HG02938 (cell line): ENCODE measurements at regions not wholly inside any gene's neighbourhood (a gene's known extent, or its start where the extent isn't known, plus 50 kb on each side); places are given as distances from the start of the nearest gene placed in this dataset.

Experiments
- ATAC-seq: cut with Tn5 transposase; IDR thresholded peaks from one replicate; pipeline ENCODE4 v1.9.1; 2021; ENCODE audit warnings: mild to moderate bottlenecking, moderate library complexity; ENCODE audit not compliant: unreplicated experiment

DNA sequence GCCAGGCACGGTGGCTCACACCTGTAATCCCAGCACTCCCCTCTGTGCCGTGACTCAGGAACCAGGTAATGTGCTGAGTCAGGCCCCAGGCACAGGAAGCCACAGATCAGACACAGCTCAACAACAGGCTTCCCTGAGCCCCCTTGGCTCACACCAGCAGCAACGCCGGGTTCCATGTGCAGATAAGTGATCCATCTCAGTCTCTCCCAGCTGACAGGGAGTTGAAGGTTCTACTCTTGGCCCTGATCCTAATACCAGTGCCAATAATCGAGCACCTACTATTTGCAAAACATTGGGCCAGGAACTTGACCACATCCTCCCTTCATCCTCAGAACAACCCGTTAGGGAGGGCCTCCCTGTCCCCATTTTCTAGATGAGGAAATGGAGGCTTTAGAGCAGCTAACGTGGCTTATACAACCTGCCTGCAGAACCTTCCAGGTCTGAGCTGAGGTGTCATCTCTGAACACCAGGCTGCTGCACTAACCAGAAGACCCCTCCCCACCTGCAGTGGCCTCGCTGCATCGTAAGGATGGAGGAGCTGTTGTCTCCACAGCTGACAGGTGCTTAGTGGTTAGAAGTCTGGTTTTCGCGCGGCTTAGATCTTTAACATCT lies 64.8 kb upstream of the AMZ2 start:
- no peak for ATAC-seq

GRCh38 chr17:68184141-68184571 lies 63.7 kb upstream of the AMZ2 start:
- ATAC-seq, result no peak

GRCh38 chr17:68184816-68185436 lies 62.9 kb upstream of the AMZ2 start:
- ATAC-seq, result peak; percentile 45

- ATAC-seq, result peak; percentile 41
Measured at GRCh38 chr17:68185820-68186219, 62.0 kb upstream of the AMZ2 start.

GRCh38 chr17:68190495-68190894 lies 57.3 kb upstream of the AMZ2 start:
- ATAC-seq, result no peak

DNA sequence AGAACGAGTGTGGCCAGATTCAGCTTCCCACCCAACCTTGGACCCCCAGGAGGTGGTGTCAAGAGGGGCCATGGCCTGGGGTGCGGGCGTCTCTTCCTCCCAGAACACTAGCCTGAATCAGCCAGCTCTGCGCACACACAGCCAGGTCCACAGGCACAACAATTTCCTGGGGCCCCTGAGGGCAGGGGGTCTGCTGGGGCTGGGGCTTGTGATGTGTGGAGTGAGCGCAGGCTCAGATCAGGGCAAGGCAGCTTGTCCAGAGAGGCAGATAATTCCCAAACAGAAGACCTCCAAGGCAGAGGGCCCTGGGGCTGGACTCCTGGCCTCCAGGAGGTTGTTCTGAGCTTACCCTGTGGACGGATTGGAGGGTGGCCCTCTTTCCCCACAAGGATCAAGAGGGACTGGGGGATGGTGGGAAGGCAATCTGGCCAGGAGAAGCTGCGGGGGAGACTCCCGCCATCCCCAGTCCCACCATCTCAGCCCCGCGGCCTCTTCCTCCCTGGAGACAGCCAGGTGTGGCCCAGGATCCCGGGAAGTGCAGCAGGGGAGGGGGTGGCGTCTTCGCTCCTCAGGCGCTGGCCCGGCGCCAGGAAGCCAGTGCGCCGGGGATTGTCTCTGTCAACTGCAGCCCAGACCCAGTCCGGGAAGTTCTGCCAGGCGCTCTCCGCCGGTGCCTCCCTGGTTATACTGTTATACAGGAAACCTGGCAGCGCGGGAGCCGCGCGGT lies 52.0 kb upstream of the AMZ2 start:
- no peak for ATAC-seq

DNA sequence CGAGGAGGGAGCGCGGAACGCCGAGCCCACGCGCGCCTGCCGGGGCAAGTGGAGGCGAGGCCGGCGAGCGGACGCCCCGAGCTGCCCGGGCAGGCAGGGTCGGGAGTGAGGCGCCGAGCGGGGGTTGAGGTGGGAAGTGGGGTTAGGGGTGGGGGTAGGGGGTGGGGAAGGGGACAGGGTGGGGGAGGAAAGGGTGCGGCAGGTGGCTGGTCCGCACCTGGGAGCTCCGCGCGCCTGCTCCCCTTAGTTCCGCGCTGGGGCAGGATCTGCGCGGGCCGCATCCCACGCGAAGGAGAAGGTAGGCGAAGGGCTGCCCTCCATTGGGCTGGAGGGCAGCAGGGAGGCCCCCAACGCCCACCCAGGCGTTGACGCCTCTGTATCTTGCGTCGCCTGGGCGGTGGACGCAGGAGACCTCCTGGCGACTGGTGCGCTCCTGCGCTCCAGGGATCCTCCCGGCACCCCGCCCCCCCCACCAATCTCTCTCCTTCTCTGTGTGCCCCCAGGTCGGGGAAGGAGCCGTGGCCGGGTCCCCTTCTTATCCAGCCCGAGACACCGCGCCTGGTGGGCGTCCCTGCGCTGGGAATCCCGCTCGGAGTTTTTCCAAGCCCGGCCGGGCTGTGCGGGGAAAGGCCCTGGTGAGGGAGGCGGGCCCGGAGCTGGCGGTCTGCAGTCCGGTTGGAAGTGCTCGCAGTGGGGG lies 51.3 kb upstream of the AMZ2 start:
- no peak for ATAC-seq

DNA sequence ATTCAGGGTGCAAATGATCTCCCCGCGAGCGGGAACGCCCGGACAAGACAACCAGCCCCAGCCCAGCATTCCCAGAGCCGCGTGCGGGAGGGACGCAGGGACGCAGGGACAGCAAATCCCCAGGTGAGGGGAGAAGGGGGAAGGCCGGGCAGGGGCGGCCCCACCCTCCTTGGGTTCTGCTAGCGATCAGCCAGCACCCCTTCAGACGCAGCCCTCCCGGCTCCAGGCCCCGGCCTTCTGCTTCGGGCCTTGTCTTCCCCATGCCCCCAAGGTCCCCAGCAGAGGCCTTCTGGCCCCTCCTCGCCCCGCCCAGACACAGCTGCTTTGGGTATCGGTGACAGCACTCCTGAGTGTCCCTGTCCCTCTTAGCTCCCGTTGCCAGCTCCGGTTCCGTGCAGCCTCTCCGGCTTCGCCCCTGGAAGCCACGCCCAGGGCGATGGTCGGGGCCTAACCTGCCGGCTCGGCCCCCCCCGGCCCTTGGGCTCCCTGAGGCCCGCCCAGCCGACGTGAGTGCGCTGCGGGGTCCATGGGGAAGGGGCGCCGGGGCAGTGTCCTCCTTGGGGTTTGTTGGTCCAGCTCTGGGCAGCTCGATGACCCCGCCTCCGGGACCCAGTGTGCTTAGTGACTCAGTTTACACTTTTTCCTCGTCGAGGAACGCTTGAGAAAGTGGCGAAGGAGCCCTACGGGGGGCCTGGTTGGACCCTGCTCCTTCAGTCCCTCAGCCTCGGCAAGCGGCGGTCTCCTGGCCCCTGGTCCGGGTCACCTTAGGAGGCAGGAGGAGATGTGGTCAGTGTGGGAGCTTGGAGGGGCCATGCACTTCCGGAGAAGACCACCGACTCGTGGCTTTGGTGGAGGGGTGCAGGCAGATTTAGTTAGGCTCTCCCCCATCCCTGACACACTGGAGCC lies 50.5 kb upstream of the AMZ2 start:
- no peak for ATAC-seq

- ATAC-seq, result no peak
Measured at GRCh38 chr17:68197997-68198930, 49.6 kb upstream of the AMZ2 start.
